Endothelial cell of umbilical vein (primary cell): ENCODE measurements at regions not wholly inside any gene's neighbourhood (a gene's known extent, or its start where the extent isn't known, plus 50 kb on each side); places are given as distances from the start of the nearest gene placed in this dataset.

Experiments used
- CTCF ChIP-seq, 2 donors: IDR thresholded peaks; 1 replicate in 1 of 2; 2 replicates in 1 of 2; pipeline ENCODE4 v1.5.1; 2011; ENCODE audit warnings: low read length in 2 of 2, mild to moderate bottlenecking in 2 of 2, moderate library complexity in 2 of 2, control low read depth in 1 of 2, inconsistent platforms in 1 of 2, low read depth in 1 of 2; ENCODE audit not compliant: insufficient read depth in 1 of 2; ENCODE audit errors: extremely low read depth in 1 of 2
- MAX ChIP-seq: IDR thresholded peaks from 2 replicates; pipeline ENCODE4 v1.6.1; 2011; ENCODE audit not compliant: insufficient read depth, insufficient read length
- POLR2A ChIP-seq: IDR thresholded peaks from 2 replicates; pipeline ENCODE4 v1.6.1; 2012; ENCODE audit warnings: low read depth, mild to moderate bottlenecking, control low read depth, low read length

- TF ChIP-seq CTCF (IDR thresholded peaks at IDR 0.05; ENCODE audit: extremely low read depth in 1 of 2, insufficient read depth in 1 of 2, low read depth in 1 of 2, low read length in 2 of 2) (no peak), POLR2A (no peak), MAX (no peak)
These were observed 60.3 kb upstream of the RFX3 start for GRCh38 chr9:3586066-3586465.
